ENCODE measurements at regions not wholly inside any gene's neighbourhood (a gene's known extent, or its start where the extent isn't known, plus 50 kb on each side); places are given as distances from the start of the nearest gene placed in this dataset.

DNA sequence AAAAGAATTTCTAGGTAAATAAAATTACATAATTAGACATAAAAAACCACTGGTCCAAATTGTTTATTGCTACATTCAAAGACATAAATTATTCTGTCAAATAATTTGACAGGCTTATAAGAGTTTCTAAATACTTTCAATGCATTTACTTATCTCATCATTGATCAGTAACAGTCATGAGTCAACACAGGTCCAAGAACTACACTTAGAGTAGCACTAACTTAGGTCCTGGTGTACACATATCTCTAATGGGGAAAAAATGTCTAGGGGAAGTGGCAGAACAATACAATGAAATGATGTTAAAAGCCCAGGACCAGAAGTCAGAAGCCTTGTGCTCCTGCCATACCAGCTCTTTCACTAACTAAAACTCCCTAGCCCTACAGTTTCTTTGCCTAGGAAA lies 96.5 kb upstream of the SLCO6A1 start:
- DNase-seq (ENCODE audit: low read depth), result no peak
- no peak for TF ChIP-seq CTCF (conservative IDR thresholded peaks at IDR 0.05; ENCODE audit: low read depth, low read length)
- no peak overlapping the region for H3K4me3 ChIP-seq (ENCODE audit: low read depth, low read length)

- TF ChIP-seq CTCF (conservative IDR thresholded peaks at IDR 0.05; ENCODE audit: low read depth, low read length), result no peak
- no peak overlapping the region for H3K4me3 ChIP-seq (ENCODE audit: low read depth, low read length)
- DNase-seq (ENCODE audit: low read depth), result no peak
Measured at GRCh38 chr5:102596113-102596512, 97.3 kb upstream of the SLCO6A1 start.

GRCh38 chr5:102596951-102597350 lies 98.2 kb upstream of the SLCO6A1 start:
- H3K4me3 ChIP-seq (ENCODE audit: low read depth, low read length), result no peak overlapping the region
- TF ChIP-seq CTCF (conservative IDR thresholded peaks at IDR 0.05; ENCODE audit: low read depth, low read length), result no peak
- DNase-seq (ENCODE audit: low read depth), result no peak

DNA sequence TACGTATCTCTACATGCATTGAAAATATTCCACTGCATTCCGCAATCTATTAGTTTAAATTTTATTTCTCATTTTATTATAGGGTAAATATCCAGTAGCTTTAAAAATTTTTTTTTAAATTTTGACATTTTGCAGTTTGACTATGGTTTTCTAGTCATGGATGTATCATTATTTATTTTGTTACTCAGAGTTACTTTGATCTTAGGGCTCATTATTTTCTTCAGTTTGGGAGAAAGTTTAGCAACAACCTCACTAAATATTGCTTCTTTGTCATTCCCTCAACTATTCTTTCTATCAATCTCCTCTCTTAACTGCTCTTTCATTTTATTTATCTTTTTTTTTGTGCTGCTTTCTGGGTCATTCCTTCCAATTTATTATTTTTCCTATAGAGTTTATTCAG lies 100.5 kb upstream of the SLCO6A1 start:
- TF ChIP-seq CTCF (conservative IDR thresholded peaks at IDR 0.05; ENCODE audit: low read depth, low read length), result no peak
- H3K4me3 ChIP-seq (ENCODE audit: low read depth, low read length), result no peak overlapping the region
- no peak for DNase-seq (ENCODE audit: low read depth)

DNA sequence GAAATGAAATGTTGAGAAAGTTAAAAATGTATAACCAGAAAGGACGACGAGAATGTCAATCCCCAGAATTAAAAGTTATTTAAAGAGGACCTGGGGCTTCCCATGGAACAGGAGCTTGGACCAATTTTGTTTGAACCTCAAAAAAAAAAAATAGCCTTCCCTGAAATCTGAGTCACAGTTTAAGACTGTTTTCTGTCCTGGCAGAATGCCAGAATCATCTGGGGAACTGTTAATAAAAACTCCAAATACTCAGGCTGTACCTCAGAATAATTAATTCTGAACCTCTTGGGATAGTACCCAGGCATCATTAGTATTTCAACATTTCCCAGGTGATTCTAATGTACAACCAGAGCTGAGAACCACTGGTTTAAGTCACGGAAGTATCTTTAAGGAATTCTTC lies 102.2 kb upstream of the SLCO6A1 start:
- no peak for DNase-seq (ENCODE audit: low read depth)
- no peak for TF ChIP-seq CTCF (conservative IDR thresholded peaks at IDR 0.05; ENCODE audit: low read depth, low read length)

DNA sequence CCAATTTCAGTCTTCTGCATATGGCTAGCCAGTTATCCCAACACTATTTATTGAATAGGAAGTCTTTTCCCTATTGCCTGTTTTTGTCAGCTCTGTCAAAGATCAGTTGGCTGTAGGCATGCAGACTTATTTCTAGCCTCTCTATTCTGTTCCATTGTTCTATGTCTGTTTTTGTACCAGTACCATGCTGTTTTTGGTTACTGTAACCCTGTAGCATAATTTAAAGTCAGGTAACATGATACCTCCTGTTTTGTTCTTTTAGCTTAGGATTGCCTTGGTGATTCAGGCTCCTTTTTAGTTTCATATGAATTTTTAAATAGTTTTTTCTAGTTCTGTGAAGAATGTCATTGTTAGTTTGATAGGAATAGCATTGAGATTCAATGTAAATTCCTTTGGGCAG lies 104.9 kb upstream of the SLCO6A1 start:
- H3K4me3 ChIP-seq (ENCODE audit: low read depth, low read length), result no peak overlapping the region
- DNase-seq (ENCODE audit: low read depth), result no peak
- TF ChIP-seq CTCF (conservative IDR thresholded peaks at IDR 0.05; ENCODE audit: low read depth, low read length), result no peak

More for the DNA sequence above, 102.2 kb upstream of the SLCO6A1 start:
- no peak overlapping the region for H3K4me3 ChIP-seq (ENCODE audit: low read depth, low read length)

DNA sequence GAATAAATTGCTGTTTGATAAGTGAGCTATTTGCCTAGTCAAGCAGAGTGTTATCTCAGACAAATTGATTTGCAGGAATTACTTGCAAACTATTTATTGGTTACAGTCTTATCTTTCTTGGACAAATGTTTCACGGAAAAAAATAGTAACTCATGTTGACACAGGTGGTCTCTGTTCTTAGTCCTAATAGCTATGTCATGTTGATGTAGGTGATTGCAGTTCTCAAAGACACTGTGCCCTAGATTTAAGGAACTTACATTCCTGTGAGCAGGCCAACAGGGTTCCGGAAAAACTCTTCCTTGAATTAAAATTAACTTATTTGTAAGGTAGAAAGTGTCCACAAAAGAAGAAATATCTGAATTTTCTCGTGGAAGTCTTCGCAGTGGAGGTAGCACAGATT lies 109.6 kb upstream of the SLCO6A1 start:
- TF ChIP-seq CTCF (conservative IDR thresholded peaks at IDR 0.05; ENCODE audit: low read depth, low read length), result no peak

More for the DNA sequence above, 109.6 kb upstream of the SLCO6A1 start:
- H3K4me3 ChIP-seq (ENCODE audit: low read depth, low read length), result no peak overlapping the region
- DNase-seq (ENCODE audit: low read depth), result no peak

Measured in epithelial cell of proximal tubule (primary cell).